AG20443 (cell line): ENCODE measurements at regions not wholly inside any gene's neighbourhood (a gene's known extent, or its start where the extent isn't known, plus 50 kb on each side); places are given as distances from the start of the nearest gene placed in this dataset.
"Not testable (repeated sequence)": the region's sequence is repeated elsewhere in the genome, so short reads cannot be mapped to it uniquely, and the experiment has no call there.

Experiments
- DNase-seq: peaks from one replicate; pipeline ENCODE4 v3.0.0; 2012; ENCODE audit warnings: low spot score, mixed read lengths

DNA sequence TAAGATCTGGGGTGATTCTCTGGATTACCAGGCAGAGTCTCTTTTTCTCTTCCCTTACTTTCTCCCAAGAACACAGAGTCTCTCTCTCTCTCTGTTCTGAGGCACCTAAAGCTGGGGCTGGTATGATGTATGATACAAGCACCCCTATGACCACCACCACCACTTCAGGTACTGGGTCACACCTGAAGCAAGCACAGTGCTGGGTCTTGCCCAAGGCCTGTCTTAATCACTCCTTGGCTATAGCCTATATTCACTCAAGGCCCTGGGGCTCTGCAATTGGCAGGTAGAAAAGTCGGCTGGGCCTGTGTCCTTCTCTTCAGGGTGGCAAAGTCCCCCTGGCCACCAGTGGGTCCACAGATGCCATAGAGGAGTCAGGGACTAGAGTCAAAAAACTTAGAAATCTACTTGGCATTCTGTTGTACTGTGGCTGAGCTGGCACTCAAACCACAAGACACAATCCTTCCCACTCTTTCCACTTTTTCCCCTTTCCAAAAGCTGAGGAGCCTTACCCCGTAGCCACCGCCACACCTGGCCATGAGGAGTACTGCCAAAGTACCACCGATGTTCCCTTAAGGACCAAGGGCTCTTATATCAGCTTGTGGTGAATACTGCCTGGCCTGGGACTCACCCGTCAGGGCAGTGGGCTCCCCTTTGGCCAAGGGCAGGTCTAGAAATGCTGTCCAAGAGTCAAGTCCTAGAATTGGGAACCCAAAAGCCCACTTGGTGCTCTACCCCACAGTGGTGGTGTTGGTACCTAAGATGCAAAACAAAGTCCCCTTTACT, 159.2 kb downstream of the POTEM start:
- DNase-seq: not testable (repeated sequence)

DNA sequence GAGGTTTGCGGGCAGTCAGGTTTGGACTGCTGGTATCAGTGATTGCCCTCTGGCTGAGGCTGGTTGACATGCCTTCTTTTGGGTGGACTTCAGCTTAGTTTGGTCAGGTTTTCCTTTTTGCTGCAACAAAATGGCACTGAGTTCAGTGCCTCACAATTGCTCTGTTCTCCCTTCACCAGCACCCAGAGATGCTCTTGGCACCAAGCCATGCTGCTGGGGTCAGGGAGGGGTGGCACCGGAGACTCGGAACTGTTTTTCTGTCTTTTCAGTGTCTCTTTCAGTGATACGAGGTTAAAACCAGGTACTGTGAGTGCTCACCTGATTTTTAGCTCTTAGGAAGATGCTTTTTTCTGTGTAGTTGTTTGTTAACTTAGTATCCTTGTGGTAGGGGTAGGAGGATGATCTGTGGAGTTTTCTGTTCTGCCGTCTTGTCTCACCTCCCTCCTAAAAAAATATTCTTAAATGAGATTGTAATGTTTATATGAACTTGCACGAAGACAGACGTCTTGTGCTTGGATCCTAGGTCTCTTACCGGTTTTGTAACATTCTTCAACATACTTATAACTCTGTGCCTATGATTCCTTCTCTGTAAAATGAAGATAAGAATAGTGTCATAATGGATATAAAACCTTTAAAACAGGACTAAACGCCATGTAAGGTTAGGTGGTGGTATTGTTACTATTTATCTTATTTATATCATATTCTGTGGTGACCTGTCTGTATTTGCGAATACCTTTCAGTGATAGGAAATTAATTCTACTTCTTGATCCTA, 160.6 kb downstream of the POTEM start:
- not testable (repeated sequence) for DNase-seq

DNA sequence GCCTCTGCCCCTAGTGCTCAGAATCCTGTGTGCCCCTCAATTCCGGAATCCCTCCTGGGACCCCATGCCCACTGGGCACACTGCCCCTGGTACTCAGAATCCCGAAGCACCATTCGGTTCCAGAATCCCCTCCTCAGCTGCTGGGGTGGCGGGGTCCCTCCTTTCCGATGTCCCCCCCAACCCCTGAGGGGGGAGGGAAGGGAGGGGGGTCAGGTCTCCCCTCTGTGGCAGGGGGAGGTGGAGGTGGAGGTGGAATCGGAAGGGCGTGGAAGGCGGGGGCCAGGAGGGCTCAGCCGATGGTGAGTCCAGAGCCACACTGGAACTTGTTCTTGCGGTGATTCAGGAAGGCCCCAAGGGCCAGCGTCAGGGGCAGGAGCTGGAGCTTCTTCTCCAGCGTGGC, 164.3 kb downstream of the POTEM start:
- DNase-seq: not testable (repeated sequence)

DNA sequence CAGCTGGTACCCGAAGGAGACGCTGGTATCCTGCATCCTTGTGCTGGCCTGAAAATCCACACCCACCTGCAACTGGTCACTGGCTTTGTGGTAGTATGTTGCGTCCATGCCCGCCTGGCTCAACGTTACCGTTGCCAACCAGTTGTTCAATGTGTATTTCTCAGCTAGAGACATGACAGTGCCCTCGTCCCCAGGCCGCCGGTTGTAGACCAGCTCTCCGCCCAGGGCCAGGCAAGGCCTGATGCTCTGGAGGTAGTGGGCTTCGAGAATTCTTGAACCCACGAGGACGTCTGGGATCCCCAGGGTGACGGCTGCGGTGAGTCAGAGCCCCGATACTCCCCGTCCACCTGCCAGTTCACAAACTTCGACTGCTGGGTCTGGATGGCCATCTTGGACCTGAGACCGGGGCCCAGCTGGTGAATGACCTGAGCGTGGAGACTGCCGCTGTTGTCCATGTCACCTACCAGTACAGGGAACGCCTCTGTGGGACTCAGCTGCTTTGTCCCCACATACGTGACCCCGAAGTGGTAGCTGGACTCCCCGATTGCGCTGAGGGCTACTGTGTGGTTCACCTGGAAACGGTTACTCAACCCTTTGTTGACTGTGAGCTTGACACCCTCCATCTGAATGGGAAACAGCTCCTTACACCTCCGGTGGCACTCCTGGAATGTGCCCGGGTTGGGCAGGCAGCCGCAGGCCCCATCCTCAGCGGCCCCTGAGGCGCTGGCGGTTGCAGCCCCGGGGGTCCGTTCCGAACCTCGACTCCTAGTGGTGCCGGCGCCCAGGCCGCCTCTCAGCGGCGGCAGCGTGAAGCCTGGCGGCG, 165.0 kb downstream of the POTEM start:
- DNase-seq: not testable (repeated sequence)

DNA sequence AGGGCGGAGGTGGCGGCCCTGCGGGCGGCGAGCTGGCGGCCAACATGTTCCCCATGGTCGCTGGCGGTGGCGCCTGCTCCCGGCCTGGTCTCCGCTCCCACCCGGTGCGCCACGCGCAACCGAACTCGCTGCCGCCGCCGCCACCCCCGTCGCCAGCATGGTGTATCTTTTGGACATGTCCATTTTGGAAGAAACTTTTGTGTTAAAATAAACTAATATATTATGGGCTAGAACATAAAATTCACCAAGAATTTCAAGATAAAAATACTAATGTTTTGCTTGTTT, 165.5 kb downstream of the POTEM start:
- not testable (repeated sequence) for DNase-seq

DNA sequence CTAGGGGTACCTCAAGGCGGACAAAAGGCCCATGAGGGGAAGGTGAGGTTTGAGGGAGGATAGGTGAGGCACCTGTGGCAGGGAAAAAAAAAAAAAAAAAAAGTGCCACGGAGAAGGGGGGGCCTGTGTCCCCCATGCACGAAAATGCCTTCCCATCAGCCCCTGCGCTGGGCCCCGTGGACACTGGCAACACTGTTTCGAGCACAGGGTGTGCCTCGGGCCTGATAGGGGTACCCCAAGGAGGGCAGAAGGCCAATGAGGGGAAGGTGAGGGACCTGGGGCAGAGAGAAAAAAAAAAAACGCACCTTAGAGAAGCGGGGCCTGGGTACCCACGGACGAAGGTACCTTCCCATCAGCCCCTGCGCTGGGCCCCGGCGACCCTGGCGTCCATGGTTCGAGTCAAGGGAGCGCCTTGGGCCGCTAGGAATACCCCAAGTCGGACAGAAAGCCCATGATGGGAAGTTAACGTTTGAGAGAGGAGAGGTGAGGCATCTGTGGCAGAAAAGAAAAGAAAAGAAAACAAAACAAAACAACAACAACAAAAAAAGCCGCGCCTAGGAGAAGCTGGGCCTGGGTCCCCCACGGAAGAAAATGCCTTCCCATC, 190.0 kb downstream of the POTEM start:
- not testable (repeated sequence) for DNase-seq

DNA sequence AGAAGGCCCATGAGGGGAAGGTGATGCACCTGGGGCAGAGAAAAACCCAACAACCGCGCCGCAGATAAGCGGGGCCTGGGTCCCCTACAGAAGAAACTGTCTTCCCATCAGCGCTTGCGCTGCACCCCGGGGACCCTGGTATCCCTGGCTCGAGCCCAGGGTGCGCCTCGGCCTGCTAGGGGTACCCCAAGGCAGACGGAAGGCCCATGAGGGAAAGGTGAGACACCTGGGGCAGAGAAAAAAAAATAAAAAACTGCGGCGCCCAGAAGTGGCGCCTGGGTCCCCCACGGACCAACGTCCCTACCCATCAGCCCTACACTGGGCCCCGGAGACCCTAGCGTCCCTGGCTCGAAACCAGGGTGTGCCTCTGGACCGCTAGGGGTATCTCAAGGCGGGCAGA, 190.8 kb downstream of the POTEM start:
- DNase-seq: not testable (repeated sequence)

DNA sequence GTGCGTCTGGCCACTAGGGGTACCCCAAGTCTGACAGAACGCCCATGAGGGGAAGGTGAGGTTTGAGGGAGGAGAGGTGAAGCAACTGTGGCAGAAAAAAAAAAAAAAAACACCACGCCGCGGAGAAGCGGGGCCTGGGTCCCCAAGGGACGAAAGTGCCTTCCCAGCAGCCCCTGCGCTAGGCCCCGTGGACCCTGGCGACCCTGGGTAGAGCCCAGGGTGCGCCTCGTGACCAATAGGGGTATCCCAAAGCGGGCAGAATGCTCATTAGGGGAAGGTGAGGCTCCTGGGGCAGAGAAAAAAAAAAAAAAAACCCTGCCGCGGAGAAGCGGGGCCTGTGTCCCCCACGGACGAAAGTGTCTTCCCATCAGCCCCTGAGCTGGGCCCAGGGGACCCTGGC, 191.4 kb downstream of the POTEM start:
- not testable (repeated sequence) for DNase-seq

DNA sequence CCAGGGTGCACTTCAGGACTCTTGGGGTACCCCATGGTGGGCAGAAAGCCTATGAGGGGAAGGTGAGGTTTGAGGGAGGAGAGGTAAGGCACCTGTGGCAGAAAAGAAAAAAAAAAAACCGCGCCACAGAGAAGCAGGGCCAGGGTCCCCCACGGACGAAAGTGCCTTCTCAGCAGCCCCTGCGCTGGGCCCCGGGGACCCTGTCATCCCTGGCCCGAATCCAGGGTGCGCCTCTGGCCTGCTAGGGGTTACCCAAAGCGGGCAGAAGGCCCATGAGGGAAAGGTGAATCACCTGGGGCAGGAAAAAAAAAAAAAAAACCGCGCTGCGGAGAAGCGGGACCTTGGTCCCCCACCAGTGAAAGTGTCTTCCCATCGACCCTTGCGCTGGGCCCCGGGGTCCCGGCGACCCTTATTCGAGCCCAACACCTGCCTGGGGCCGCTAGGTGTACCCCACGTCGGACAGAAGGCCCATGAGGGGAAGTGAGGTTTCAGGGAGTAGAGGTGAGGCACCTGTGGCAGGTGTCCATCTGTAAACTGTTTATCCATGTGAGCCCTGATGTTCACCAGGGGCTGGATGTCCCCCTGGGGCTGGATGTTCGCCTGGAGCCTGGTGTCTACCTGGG, 191.9 kb downstream of the POTEM start:
- not testable (repeated sequence) for DNase-seq

DNA sequence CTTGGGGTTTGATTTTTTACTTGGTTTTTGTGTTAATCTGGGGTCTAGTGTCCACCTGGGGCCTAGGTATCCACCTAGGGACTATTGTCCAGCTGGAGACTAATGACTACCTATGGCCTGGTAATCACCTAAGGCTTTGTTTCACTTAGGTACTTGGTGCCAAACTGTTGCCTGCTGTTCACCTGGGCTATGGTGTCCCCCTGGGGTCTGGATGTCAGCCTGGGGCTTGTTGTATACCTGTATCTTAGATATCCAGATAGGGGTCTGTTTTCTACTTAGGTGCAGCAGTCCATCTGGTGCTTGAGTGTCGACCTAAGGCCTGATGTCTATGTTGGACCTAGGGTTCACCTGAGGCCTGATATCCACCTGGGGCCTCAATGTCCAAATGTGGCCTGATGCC, 193.1 kb downstream of the POTEM start:
- DNase-seq: not testable (repeated sequence)

DNA sequence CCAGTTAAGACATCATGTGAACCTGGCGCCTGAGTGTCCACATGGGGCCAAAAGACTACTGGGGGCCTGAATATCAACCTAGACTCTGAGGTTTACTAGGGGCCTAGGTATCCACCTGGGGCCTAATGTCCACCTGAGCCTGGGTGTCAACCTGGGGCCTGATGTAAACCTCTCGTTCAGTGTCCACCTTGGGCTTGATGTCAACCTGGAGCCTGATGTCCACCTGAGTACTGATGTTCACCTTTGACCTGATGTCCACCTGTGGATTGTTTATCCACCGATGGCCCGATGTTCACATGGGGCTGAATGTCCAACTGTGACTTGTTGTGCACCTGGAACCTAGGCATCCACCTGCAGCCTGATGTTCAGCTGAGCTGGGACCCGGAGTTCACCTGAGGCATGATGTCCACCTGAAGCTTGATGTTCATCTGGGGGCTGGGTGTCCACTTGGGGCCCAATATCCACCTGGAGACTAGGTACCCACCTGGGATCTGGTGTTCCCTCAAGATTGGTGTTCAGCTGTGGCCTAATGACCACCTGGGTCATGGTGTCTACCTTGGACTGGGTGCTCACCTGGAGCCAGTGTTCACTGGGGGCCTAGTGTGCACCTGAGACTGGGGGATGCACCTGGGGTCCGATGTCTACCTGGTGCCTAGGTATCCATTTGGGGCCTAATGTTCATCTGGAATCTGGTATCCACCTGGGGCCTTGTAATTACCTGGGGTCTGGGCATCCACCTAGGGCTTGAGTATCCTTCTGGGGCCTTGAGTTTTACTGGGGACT, 194.2 kb downstream of the POTEM start:
- not testable (repeated sequence) for DNase-seq

DNA sequence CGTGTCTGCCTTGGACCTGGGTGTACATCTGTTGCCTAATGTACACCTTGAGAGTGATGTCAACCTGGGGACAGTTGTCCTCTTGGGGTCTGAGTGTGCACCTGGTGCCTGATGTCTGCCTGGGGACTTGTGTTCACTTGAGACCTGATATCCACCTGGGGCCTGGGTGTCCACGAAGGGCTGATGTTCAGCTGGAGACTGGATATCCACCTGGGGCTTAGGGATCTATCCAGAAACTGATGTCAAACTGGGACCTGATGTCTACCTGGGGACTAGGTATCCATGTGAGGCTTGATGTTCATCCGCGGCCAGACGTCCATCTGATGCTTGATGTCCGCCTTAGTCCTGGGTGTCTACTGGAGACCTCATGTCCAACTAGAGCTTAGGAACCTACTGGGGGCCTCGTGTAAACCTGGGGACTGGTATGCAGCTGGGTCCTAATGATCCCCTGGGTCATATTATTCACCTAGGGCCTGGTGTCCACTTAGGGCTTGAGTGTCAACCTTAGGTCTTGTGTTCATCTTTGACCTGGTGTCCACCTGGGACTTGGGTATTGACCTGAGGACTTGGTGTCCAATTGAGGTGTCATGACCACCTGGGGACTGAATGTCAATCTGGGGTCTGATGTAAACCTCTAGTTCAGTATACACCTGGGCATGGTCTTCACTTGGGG, 194.9 kb downstream of the POTEM start:
- DNase-seq: not testable (repeated sequence)

DNA sequence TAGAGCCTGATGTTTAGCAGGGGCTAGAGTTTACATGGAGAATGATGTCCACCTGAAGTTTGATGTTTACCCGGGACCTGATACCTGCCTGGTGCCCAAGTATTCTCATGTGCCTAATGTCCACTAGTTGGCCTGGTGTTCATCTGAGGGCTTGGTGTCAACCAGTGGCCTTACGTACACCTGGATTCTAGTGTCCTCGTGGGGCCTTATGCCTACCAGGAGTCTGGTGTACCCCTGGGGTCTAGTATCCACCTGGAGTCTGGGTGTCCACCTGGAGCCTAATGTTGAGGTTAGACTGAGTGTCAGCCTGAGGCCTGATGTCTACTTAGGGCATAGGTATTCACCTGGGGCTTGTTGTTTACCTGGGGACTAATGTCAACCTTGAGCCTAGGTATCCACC, 195.7 kb downstream of the POTEM start:
- DNase-seq: not testable (repeated sequence)

DNA sequence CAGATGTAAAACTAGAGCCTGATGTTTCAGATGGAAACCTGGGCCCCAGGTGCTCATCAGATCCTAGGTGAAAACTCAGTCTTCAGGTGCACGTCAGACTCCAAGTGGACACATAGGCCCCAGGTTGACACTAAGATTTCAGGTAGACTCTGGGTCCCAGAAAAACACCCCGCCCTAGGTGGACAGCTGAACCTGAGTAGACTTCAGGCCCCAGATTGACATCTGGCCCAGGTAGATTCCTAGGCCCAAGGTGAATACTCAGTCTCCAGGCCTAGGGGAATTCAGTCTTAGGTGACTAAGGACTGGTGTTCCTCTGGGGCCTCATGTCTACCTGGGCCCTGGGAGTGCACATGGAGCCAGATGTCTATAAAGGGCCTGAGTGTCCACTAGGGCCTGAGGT, 196.7 kb downstream of the POTEM start:
- DNase-seq: not testable (repeated sequence)

DNA sequence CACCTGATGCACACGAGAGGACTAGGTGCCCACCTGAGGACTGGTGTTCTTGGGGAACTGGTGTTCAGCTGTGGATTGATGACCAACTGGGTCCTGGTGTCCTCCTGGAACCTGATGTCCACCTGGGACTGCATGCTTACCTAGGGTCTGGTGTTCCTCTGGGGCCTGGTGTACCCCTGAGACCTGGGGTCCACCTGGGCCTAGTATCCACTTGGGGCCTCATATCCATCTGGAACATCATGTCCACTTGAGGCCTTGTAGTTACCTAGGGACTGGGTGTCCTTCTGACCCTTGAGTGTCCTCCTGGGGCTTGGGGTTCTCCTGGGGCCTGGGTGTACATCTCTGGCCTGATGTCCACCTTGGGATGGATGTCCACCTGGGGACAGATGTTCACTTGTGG, 197.2 kb downstream of the POTEM start:
- DNase-seq: not testable (repeated sequence)

DNA sequence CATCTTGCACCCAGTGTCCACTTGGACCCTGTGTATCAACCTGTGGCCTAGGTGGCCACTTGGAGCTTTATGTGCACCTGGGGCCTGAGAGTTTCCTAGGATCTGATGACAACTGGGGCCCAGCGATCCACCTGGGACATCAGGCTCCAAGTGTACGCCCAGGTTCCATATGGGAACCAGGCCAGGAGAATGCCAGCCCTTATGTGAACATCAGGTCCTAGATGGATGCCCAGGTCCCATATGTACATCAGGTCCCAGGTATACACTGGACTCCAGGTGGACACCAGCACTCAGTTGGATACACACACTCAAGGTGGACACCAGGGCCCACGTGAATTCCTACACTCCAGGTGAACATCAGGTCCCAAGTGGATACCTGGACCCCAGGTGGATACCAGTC, 198.8 kb downstream of the POTEM start:
- DNase-seq: not testable (repeated sequence)

DNA sequence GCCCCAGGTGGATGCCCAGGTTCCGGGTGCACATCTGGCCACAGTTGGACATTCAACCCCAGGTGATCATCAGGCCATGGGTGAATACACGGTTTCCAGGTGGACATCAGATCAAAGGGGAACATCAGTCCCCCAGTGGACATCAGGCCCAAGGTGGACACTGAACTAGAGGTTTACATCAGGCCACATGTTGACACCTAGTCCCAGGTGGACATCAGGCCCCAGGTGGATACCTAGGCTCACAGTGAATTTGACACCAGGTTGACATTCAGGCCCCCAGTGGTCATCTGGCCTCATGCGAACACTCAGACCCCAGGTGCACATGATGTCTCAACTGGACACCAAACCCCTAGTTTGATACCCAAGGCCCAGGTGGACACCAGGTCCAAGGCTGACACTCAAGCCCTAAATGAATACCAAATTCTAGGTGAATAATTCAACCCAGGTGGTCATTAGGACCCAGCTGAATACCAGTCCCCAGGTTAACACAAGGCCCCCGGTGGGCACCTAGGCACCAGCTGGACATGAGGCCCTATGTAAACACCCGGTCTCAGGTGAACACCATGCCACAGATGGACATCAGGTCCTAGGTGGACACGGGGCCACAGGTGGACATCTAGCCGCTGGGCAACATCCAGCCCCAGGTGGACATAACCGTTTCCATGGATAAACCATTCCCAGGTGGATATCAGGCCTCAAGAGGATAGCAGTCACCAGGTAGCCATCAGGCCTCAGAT, 200.4 kb downstream of the POTEM start:
- DNase-seq: not testable (repeated sequence)

DNA sequence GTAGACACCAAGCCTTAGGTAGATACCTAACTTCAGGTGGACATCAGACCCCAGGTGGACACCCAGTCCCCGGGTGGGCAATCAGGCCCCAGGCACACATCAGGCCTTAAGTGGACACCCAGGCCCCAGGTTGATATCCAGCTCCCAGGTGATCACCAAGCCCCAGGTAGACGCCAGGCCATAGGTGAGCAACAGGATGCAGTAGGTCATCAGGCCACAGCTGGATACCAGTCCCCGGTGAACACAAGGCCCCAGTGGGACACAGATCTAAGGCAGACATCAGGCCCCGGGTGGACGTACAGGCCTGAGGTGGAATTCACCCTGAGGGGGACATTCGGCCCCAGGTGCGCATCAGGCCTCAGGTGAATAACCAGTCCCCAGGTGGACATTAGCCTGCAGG, 201.0 kb downstream of the POTEM start:
- DNase-seq: not testable (repeated sequence)

DNA sequence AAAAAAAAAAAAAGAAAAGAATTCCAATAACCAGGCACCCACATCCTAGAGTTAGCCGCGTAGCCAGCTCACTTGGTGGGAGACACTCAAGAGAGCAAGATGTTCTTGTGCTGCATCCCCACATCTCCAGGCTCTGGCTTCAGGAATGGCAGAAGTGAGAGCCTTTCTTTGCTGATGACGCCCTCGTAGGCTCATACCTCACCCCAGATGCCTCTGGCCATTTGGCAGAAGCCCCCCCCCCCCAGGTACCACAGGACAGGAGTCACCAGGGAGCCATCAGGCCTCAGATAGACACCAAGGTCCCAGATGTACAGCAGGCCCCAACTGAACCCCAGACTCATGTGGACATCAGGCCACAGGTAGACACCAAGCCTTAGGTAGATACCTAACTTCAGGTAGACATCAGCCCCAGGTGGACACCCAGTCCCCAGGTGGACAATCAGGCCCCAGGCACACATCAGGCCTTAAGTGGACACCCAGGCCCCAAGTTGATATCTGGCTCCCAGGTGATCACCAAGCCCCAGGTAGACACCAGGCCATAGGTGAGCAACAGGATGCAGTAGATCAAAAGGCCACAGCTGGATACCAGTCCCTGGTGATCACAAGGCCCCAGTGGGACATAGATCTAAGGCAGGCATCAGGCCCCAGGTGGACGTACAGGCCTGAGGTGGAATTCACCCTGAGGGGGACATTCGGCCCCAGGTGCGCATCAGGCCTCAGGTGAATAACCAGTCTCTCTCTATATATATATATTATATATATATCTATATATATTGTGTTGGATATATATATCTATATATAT, 202.5 kb downstream of the POTEM start:
- DNase-seq: not testable (repeated sequence)
